ENCODE measurements at regions not wholly inside any gene's neighbourhood (a gene's known extent, or its start where the extent isn't known, plus 50 kb on each side); places are given as distances from the start of the nearest gene placed in this dataset.
"Not testable (repeated sequence)": the region's sequence is repeated elsewhere in the genome, so short reads cannot be mapped to it uniquely, and the experiment has no call there.

DNA sequence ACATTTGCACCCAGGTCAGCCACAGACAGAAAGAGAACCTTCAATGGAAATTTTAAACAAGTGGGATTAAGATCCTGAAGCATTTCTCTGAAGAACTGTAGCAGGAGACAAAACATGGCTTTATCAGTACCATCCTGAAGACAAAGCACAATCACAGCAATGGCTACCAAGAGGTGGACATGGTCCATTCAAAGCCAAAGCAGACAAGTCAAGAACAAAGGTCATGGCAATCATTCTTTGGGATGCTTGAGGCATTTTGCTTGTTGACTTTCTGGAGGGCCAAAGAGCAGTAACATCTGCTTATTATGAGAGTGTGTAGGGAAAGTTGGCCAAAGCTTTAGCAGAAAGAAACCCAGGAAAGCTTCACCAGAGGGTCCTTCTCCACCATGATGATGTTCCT lies 248.2 kb downstream of the TOX3 start:
- H3K9me3 Mint-ChIP-seq = peaks cover 5% of the 10 kb centered on the region
- no peak overlapping the region for H3K27ac Mint-ChIP-seq
- Histone ChIP-seq H3K27ac (ENCODE audit: low read depth in 1 of 2, low read length in 2 of 2) (no peak overlapping the region), H3K36me3 (ENCODE audit: insufficient read depth, low read length) (no peaks in the 10 kb centered on the region), H3K9me3 (ENCODE audit: control insufficient read depth in 1 of 2, insufficient read depth in 1 of 2, low read length in 2 of 2) (no peaks in the 10 kb centered on the region), H3K4me1 (ENCODE audit: insufficient read depth, low read length) (no peaks in the 10 kb centered on the region), H3K4me3 (ENCODE audit: low read length) (no peak overlapping the region), H3K27me3 (ENCODE audit: control insufficient read depth in 1 of 2, insufficient read depth in 2 of 2, low read length in 2 of 2) (no peaks in the 10 kb centered on the region)
- POLR2A ChIA-PET = no interaction called here
- H3K36me3 Mint-ChIP-seq (ENCODE audit: low read depth) = no peaks in the 10 kb centered on the region
- TF ChIP-seq, protein P1, sequence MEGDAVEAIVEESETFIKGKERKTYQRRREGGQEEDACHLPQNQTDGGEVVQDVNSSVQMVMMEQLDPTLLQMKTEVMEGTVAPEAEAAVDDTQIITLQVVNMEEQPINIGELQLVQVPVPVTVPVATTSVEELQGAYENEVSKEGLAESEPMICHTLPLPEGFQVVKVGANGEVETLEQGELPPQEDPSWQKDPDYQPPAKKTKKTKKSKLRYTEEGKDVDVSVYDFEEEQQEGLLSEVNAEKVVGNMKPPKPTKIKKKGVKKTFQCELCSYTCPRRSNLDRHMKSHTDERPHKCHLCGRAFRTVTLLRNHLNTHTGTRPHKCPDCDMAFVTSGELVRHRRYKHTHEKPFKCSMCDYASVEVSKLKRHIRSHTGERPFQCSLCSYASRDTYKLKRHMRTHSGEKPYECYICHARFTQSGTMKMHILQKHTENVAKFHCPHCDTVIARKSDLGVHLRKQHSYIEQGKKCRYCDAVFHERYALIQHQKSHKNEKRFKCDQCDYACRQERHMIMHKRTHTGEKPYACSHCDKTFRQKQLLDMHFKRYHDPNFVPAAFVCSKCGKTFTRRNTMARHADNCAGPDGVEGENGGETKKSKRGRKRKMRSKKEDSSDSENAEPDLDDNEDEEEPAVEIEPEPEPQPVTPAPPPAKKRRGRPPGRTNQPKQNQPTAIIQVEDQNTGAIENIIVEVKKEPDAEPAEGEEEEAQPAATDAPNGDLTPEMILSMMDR (IDR thresholded peaks at IDR 0.05) = no peak
- DNase-seq = no peak
- no peaks in the 10 kb centered on the region for H3K4me1 Mint-ChIP-seq (ENCODE audit: low read depth)
- intact Hi-C loops (cut with DNase I, micrococcal nuclease) = no loop called here
- CTCF ChIA-PET = no interaction called here
- no peak for ATAC-seq (ENCODE audit: poor library complexity)
- H3K4me3 Mint-ChIP-seq = no peak overlapping the region
- H3K27me3 Mint-ChIP-seq = no peaks in the 10 kb centered on the region

DNA sequence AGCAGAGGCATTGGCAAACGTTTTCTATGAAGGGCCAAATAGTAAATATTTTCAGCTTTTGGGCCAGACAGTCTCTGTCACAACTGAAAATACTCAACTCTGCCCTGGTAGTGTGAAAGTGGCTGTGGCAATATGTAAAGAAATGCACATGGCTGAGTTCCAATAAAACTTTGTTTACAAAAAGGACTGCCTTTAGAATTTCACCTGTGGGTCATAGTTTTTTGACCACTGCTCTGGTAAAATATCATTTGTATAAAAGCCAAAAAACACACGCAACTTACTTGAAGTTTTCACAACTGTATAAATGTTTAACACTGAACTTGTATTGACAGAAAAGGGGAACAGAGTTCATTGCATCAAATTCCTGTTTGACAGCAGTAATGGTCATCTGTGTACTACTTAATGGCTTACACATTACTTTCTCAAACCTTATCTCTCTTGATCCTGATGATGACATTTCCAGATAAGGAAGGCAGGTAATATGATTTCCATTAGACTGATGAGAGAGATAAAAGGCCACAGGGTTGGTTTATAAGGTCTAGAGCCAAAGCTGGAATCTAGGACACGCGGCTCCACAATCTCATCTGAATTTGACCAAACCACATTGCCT lies 250.1 kb downstream of the TOX3 start:
- H3K27me3 Mint-ChIP-seq; H3K36me3 ChIP-seq (ENCODE audit: insufficient read depth, low read length); H3K4me3 Mint-ChIP-seq; H3K27ac Mint-ChIP-seq; CTCF ChIA-PET; intact Hi-C loops (cut with DNase I, micrococcal nuclease); H3K9me3 ChIP-seq (ENCODE audit: control insufficient read depth in 1 of 2, insufficient read depth in 1 of 2, low read length in 2 of 2); H3K27me3 ChIP-seq (ENCODE audit: control insufficient read depth in 1 of 2, insufficient read depth in 2 of 2, low read length in 2 of 2); POLR2A ChIA-PET; H3K27ac ChIP-seq (ENCODE audit: low read depth in 1 of 2, low read length in 2 of 2); H3K4me1 Mint-ChIP-seq (ENCODE audit: low read depth); DNase-seq; H3K36me3 Mint-ChIP-seq (ENCODE audit: low read depth); H3K9me3 Mint-ChIP-seq; ATAC-seq (ENCODE audit: poor library complexity); H3K4me1 ChIP-seq (ENCODE audit: insufficient read depth, low read length); H3K4me3 ChIP-seq (ENCODE audit: low read length): not testable (repeated sequence)

DNA sequence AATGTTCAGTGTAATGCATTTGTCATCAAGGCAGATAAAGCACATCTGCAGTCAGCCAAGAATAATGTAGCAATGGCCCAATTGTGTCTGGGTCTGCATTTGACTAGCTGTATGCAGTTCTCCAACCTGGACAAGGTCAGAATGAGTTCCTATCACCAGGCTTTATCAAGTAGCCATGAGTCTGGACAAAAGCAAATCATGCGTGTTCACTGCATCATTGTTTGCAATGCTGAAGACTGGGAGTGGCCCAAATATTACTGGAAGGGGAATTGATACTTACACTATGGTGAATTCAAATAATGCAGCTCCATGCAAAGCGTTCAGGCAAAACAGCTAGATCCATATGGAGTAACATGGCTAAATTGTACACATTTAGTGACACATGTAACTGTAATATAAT lies 250.9 kb downstream of the TOX3 start:
- POLR2A ChIA-PET = no interaction called here
- CTCF ChIA-PET = no interaction called here
- Mint-ChIP-seq H3K27me3 (no peaks in the 10 kb centered on the region), H3K4me1 (ENCODE audit: low read depth) (no peaks in the 10 kb centered on the region), H3K4me3 (no peak overlapping the region), H3K9me3 (peaks cover 3% of the 10 kb centered on the region), H3K27ac (no peak overlapping the region), H3K36me3 (ENCODE audit: low read depth) (no peaks in the 10 kb centered on the region)
- no peak for DNase-seq
- Histone ChIP-seq H3K4me3 (ENCODE audit: low read length) (no peak overlapping the region), H3K36me3 (ENCODE audit: insufficient read depth, low read length) (no peaks in the 10 kb centered on the region), H3K9me3 (ENCODE audit: control insufficient read depth in 1 of 2, insufficient read depth in 1 of 2, low read length in 2 of 2) (no peaks in the 10 kb centered on the region), H3K4me1 (ENCODE audit: insufficient read depth, low read length) (no peaks in the 10 kb centered on the region), H3K27me3 (ENCODE audit: control insufficient read depth in 1 of 2, insufficient read depth in 2 of 2, low read length in 2 of 2) (no peaks in the 10 kb centered on the region), H3K27ac (ENCODE audit: low read depth in 1 of 2, low read length in 2 of 2) (no peak overlapping the region)
- TF ChIP-seq, protein P1 (IDR thresholded peaks at IDR 0.05) = no peak
- intact Hi-C loops (cut with DNase I, micrococcal nuclease) = no loop called here
- no peak for ATAC-seq (ENCODE audit: poor library complexity)

DNA sequence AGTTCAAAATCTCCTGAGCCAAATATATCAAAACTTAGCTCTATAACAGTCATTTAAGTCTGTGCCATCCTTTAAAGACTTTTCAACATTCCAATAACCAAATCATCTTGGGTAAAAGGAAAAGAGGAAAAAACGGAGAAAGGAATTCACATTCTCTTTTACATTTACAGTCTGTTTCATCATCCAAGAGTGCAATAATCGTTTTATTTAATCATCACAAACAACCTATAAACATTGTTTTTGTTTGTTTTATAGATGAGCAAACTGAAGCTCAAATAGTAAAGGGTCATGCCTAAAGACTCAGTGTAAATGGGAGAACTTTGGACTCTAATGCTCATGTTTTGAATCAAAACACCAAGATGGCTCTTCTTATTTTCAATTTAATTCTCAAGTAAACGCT lies 252.3 kb downstream of the TOX3 start:
- H3K4me3 ChIP-seq (ENCODE audit: low read length) = no peak overlapping the region
- intact Hi-C loops (cut with DNase I, micrococcal nuclease) = no loop called here
- Mint-ChIP-seq H3K27ac (no peak overlapping the region), H3K27me3 (no peaks in the 10 kb centered on the region), H3K4me3 (no peak overlapping the region), H3K4me1 (ENCODE audit: low read depth) (no peaks in the 10 kb centered on the region), H3K9me3 (peaks cover 3% of the 10 kb centered on the region), H3K36me3 (ENCODE audit: low read depth) (no peaks in the 10 kb centered on the region)
- POLR2A ChIA-PET = no interaction called here
- CTCF ChIA-PET = no interaction called here
- no peaks in the 10 kb centered on the region for H3K27me3 ChIP-seq (ENCODE audit: control insufficient read depth in 1 of 2, insufficient read depth in 2 of 2, low read length in 2 of 2)
- no peaks in the 10 kb centered on the region for H3K36me3 ChIP-seq (ENCODE audit: insufficient read depth, low read length)
- ATAC-seq (ENCODE audit: poor library complexity) (no peak), DNase-seq (no peak)
- H3K9me3 ChIP-seq (ENCODE audit: control insufficient read depth in 1 of 2, insufficient read depth in 1 of 2, low read length in 2 of 2) = no peaks in the 10 kb centered on the region
- TF ChIP-seq, protein P1 (IDR thresholded peaks at IDR 0.05) = no peak
- H3K4me1 ChIP-seq (ENCODE audit: insufficient read depth, low read length) = no peaks in the 10 kb centered on the region
- H3K27ac ChIP-seq (ENCODE audit: low read depth in 1 of 2, low read length in 2 of 2) = no peak overlapping the region
